ENCODE measurements at regions not wholly inside any gene's neighbourhood (a gene's known extent, or its start where the extent isn't known, plus 50 kb on each side); places are given as distances from the start of the nearest gene placed in this dataset.
"Not testable (repeated sequence)": the region's sequence is repeated elsewhere in the genome, so short reads cannot be mapped to it uniquely, and the experiment has no call there.

- H3K4me3 Mint-ChIP-seq, result peak overlapping the region; percentile 20
- intact Hi-C loops (cut with micrococcal nuclease), result loop anchor here (10.0 kb wide), 1 partner anchor 49 kb away; no protein-coding TSS in a partner anchor
- ATAC-seq (ENCODE audit: low read depth), result peak; percentile 53
These were observed 207.0 kb downstream of the TMEM121 start for GRCh38 chr14:105733081-105734065.

GRCh38 chr14:105734241-105734640 lies 207.9 kb downstream of the TMEM121 start:
- ATAC-seq (ENCODE audit: low read depth); H3K27me3 Mint-ChIP-seq; H3K27ac Mint-ChIP-seq; H3K9me3 Mint-ChIP-seq; CTCF ChIA-PET; DNase-seq; H3K4me3 Mint-ChIP-seq: not testable (repeated sequence)
- Mint-ChIP-seq H3K4me1 (peaks cover 33% of the 10 kb centered on the region), H3K36me3 (ENCODE audit: low read depth) (peaks cover 24% of the 10 kb centered on the region)
- POLR2A ChIA-PET, result interaction anchor here (2.4 kb wide), 1 partner anchor 128 kb away, joined by 5 read pairs; no protein-coding TSS in a partner anchor
- intact Hi-C loops (cut with micrococcal nuclease), result loop anchor here (10.0 kb wide), 1 partner anchor 49 kb away; no protein-coding TSS in a partner anchor

More at GRCh38 chr14:105733081-105734065, 207.0 kb downstream of the TMEM121 start:
- peaks cover 20% of the 10 kb centered on the region for H3K36me3 Mint-ChIP-seq (ENCODE audit: low read depth)
- TF ChIP-seq CTCF (IDR thresholded peaks at IDR 0.05), result no peak
- DNase-seq, result no peak
- H3K4me1 Mint-ChIP-seq, result peaks cover 37% of the 10 kb centered on the region
- CTCF ChIA-PET, result no interaction called here
- peaks cover 3% of the 10 kb centered on the region for H3K9me3 Mint-ChIP-seq
- H3K27ac Mint-ChIP-seq, result peak overlapping the region; percentile 79
- POLR2A ChIA-PET, result interaction anchor here (2.4 kb wide), 1 partner anchor 128 kb away, joined by 5 read pairs; no protein-coding TSS in a partner anchor
- no peaks in the 10 kb centered on the region for H3K27me3 Mint-ChIP-seq

- H3K9me3 Mint-ChIP-seq; H3K27ac Mint-ChIP-seq; CTCF ChIA-PET; POLR2A ChIA-PET; H3K27me3 Mint-ChIP-seq; H3K4me3 Mint-ChIP-seq; ATAC-seq (ENCODE audit: low read depth); DNase-seq: not testable (repeated sequence)
- intact Hi-C loops (cut with micrococcal nuclease), result loop anchor here (10.0 kb wide), 1 partner anchor 52 kb away; no protein-coding TSS in a partner anchor
- peaks cover 28% of the 10 kb centered on the region for H3K36me3 Mint-ChIP-seq (ENCODE audit: low read depth)
- peaks cover 21% of the 10 kb centered on the region for H3K4me1 Mint-ChIP-seq
These were observed 209.9 kb downstream of the TMEM121 start for GRCh38 chr14:105736331-105736730.

GRCh38 chr14:105737504-105738246 lies 211.3 kb downstream of the TMEM121 start:
- TF ChIP-seq CTCF (IDR thresholded peaks at IDR 0.05), result no peak
- H3K4me1 Mint-ChIP-seq, result peaks cover 27% of the 10 kb centered on the region
- H3K9me3 Mint-ChIP-seq, result no peaks in the 10 kb centered on the region
- ATAC-seq (ENCODE audit: low read depth) (peak; percentile 6), DNase-seq (no peak)
- intact Hi-C loops (cut with micrococcal nuclease), result loop anchor here (10.0 kb wide), 1 partner anchor 53 kb away; no protein-coding TSS in a partner anchor
- POLR2A ChIA-PET, result no interaction called here
- H3K4me3 Mint-ChIP-seq, result no peak overlapping the region
- H3K27ac Mint-ChIP-seq, result peak overlapping the region; percentile 56
- no peaks in the 10 kb centered on the region for H3K27me3 Mint-ChIP-seq
- peaks cover 40% of the 10 kb centered on the region for H3K36me3 Mint-ChIP-seq (ENCODE audit: low read depth)
- CTCF ChIA-PET, result no interaction called here

- Mint-ChIP-seq H3K4me3 (no peak overlapping the region), H3K27ac (peak overlapping the region; percentile 12), H3K36me3 (ENCODE audit: low read depth) (peaks cover 34% of the 10 kb centered on the region), H3K9me3 (no peaks in the 10 kb centered on the region), H3K27me3 (no peaks in the 10 kb centered on the region), H3K4me1 (peaks cover 18% of the 10 kb centered on the region)
- intact Hi-C loops (cut with micrococcal nuclease), result loop anchor here (10.0 kb wide), 1 partner anchor 54 kb away; no protein-coding TSS in a partner anchor
- ChIA-PET POLR2A (no interaction called here), CTCF (no interaction called here)
- ATAC-seq (ENCODE audit: low read depth) (peak; percentile 9), DNase-seq (no peak)
- TF ChIP-seq CTCF (IDR thresholded peaks at IDR 0.05), result no peak
These were observed 212.3 kb downstream of the TMEM121 start for GRCh38 chr14:105738638-105739037.
